Cardiac fibroblast (primary cell): ENCODE measurements at regions not wholly inside any gene's neighbourhood (a gene's known extent, or its start where the extent isn't known, plus 50 kb on each side); places are given as distances from the start of the nearest gene placed in this dataset.
A peak's percentile ranks its signal among the peaks of the same experiment; 100 is the strongest.

Source experiments
- DNase-seq, 2 donors: peaks; one replicate each; pipeline versions ENCODE4 v3.0.0 to v3.0.0-alpha.2; 2010; ENCODE audit warnings: low read depth in 2 of 2
- H3K4me3 ChIP-seq, 2 donors: replicated peaks in 1 of 2; 1 replicate in 1 of 2; 2 replicates in 1 of 2; pipeline ENCODE4 v1.5.1; 2011; ENCODE audit warnings: low read depth in 2 of 2, low read length in 2 of 2, mild to moderate bottlenecking in 2 of 2, moderate library complexity in 1 of 2
- CTCF ChIP-seq: IDR thresholded peaks from one replicate; pipeline ENCODE4 v1.5.1; 2011; ENCODE audit warnings: low read depth, mild to moderate bottlenecking, low read length, inconsistent platforms

DNA sequence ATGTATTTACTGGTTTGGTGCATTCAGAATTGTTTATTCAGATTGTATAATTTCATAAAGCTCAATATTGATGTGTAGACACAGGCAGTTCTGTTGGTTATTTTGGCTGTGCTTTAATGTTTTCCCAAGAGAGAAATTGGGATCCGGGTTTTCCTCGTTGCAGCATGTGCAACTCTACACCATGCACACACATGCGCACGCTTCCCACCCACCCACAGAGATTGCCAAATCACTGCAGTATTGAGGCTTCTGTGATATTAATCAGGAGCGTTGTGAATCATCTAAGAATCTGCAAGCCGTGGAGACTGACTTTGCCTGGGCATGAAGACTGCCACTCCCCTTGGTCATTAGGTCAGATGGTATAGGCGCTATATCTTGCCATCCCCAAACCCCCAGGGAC is 571.5 kb downstream of the SLC4A3 start:
- no peak overlapping the region for H3K4me3 ChIP-seq
- DNase-seq, result peak; percentile 77 to 87
- TF ChIP-seq CTCF, result no peak

DNA sequence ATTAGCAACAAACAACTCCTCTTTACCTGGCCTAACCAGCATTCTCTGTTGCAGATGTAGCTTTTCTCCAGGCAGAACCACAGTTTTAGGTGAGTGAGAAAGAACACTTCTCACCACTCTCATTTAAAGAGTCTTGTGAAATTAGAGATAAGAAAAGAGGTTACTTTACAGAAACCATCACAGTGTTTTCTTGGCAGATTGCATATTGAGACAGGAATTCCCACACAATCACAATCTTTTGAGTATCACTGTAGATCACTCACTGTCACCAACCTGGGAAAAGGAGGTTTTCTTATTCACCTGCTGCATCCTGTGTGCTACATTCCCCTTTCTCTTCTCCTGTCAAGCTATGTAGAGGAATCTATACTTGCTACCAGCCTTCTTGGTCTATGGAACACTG is 574.6 kb downstream of the SLC4A3 start:
- TF ChIP-seq CTCF, result no peak
- H3K4me3 ChIP-seq, result no peak overlapping the region
- no peak for DNase-seq

DNA sequence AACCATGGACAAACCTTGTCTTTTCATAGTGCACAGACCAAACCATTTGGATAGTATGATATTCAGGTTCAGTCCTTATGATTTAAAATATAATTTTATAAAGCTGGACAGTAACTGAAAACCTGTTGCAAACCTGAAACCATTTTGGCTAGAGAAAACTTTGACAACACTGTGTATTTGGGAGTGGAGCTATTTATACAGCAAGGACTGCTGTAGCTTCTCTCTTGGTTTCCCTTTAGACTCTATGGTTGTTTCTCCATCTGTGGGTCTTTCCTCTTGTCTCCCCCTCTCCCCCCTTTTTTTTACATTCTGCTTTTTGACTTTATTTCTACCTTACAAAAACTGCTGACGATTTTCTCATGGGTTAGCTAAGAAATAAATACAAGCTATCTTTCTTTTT is 581.7 kb downstream of the SLC4A3 start:
- no peak overlapping the region for H3K4me3 ChIP-seq
- TF ChIP-seq CTCF, result no peak
- no peak for DNase-seq

DNA sequence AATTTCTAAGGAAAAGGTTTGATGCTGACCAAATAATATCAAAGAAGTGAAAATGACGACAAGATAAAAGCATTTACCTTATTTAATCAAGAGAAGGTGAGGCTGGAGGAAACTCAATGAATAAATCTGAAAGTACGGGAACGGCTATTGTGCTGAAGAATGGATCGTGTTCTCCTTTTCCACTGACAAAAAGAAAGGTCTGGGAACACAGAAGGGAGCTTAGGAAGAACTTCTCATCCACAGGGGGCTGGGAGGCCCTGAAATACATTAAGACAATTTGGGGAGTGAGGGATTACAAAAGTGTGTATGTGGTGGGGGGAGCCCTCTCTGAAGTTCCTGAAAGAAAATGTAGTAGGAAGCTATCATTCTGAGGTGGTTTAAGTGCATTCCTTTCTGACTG is 582.3 kb downstream of the SLC4A3 start:
- no peak for TF ChIP-seq CTCF
- DNase-seq, result no peak

DNA sequence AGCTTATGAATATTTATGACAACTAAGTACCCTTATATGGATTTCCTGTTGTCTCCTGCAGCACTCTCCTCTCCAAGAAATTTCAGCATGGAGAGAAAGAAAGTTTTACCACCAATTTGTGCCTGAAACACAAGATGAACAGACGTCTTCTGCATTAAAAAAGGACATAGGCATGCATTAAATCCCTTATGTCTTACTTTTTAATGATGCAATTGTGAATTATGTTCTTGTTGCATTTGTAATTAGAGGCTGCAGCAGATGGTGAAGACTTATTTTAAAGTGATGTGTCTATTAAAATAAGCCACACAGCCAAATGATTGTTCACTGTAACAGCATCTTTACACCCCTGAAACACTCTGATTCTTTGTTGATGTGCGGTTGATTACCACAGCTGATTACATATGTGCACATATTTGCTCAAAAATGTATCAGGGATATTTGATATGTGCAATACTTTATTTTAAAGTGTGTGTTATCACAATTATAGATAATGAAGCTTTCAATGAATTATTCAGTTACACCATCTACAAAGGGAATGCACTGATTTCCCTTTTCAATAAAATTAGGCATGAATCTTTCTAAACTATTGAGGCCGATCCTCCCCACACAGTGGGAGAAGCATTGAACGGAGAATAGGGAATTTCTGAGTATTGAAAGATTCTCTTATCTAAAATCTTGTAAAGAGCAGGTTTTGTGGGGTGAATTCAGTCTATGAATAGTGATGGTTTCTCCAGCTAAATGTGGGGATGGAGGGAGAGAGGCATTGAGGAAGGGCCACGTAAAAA is 585.1 kb downstream of the SLC4A3 start:
- no peak overlapping the region for H3K4me3 ChIP-seq
- no peak for DNase-seq
- TF ChIP-seq CTCF, result no peak

More for the DNA sequence above, 582.3 kb downstream of the SLC4A3 start:
- no peak overlapping the region for H3K4me3 ChIP-seq

GRCh38 chr2:220215785-220216184 is 588.4 kb downstream of the SLC4A3 start:
- TF ChIP-seq CTCF, result no peak
- H3K4me3 ChIP-seq, result no peak overlapping the region
- no peak for DNase-seq

DNA sequence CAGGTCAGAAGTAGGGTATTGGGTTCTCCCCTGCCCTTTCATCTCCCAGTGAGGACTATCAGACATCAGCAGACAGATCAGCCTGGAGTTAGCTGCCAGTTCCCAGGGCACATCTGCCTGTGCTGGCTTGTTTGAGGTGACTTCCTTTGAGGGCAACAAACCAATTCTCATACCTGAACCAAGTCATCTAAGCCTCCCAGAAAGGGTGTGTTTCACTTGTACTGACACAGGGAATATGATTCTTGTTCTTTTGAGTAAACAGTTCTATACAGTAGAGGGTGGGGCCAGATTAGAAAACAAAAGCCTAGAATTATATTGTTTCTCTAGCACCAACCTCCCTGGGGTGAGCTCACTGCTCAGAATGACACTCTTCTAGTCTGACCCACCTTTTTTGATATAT is 591.9 kb downstream of the SLC4A3 start:
- no peak overlapping the region for H3K4me3 ChIP-seq
- TF ChIP-seq CTCF, result no peak
- DNase-seq, result no peak
